Liver (tissue), 8 donors: ENCODE measurements at regions not wholly inside any gene's neighbourhood (a gene's known extent, or its start where the extent isn't known, plus 50 kb on each side); places are given as distances from the start of the nearest gene placed in this dataset.

Experiments used
- DNase-seq: peaks from one replicate; pipeline ENCODE4 v3.0.0-alpha.2; 2017; ENCODE audit warnings: low spot score
- H3K27ac ChIP-seq, 2 donors: one replicate each; pipeline ENCODE4 v1.7.0; 2013; ENCODE audit warnings: inconsistent platforms in 2 of 2, low read length in 2 of 2, control low read depth in 1 of 2, low read depth in 1 of 2, mild to moderate bottlenecking in 1 of 2
- H3K27me3 ChIP-seq, 4 donors: one replicate each; pipeline versions ENCODE4 v1.6.1 to v1.7.0; 2013; ENCODE audit warnings: low read length in 3 of 4, inconsistent platforms in 1 of 4, mild to moderate bottlenecking in 1 of 4, moderate library complexity in 1 of 4; ENCODE audit not compliant: control insufficient read depth in 4 of 4, insufficient read depth in 4 of 4
- H3K36me3 ChIP-seq, 4 donors: one replicate each; pipeline versions ENCODE4 v1.6.1 to v1.7.0; 2013; ENCODE audit warnings: low read length in 3 of 4, mild to moderate bottlenecking in 3 of 4, low read depth in 1 of 4, moderate library complexity in 1 of 4; ENCODE audit not compliant: control insufficient read depth in 4 of 4, insufficient read depth in 3 of 4
- H3K4me1 ChIP-seq, 4 donors: one replicate each; pipeline versions ENCODE4 v1.6.1 to v1.7.0; 2013; ENCODE audit warnings: low read length in 3 of 4, mild to moderate bottlenecking in 3 of 4, moderate library complexity in 1 of 4; ENCODE audit not compliant: control insufficient read depth in 4 of 4, insufficient read depth in 4 of 4
- H3K4me3 ChIP-seq, 3 donors: one replicate each; pipeline versions ENCODE4 v1.6.1 to v1.7.0; 2013; ENCODE audit warnings: low read length in 3 of 3, control low read depth in 1 of 3, low read depth in 1 of 3, mild to moderate bottlenecking in 1 of 3
- H3K9ac ChIP-seq, 2 donors: one replicate each; pipeline ENCODE4 v1.7.0; 2013; ENCODE audit warnings: low read length in 2 of 2, mild to moderate bottlenecking in 2 of 2, moderate library complexity in 2 of 2, control low read depth in 1 of 2, low read depth in 1 of 2
- H3K9me3 ChIP-seq, 4 donors: one replicate each; pipeline versions ENCODE4 v1.6.1 to v1.7.0; 2013; ENCODE audit warnings: low read length in 3 of 4; ENCODE audit not compliant: control insufficient read depth in 4 of 4
- EGR1 ChIP-seq, 2 donors: IDR thresholded peaks; 2 replicates each; pipeline ENCODE4 v1.6.1; 2016 to 2018; ENCODE audit warnings: antibody characterized with exemption in 2 of 2, low read depth in 2 of 2
- FOXA1 ChIP-seq: IDR thresholded peaks from 2 replicates; pipeline ENCODE4 v1.6.1; 2016; ENCODE audit warnings: antibody characterized with exemption
- FOXA2 ChIP-seq: IDR thresholded peaks from 2 replicates; pipeline ENCODE4 v1.6.1; 2016; ENCODE audit warnings: antibody characterized with exemption
- GABPA ChIP-seq, 2 donors: IDR thresholded peaks in 1 of 2; conservative IDR thresholded peaks in 1 of 2; 2 replicates each; pipeline ENCODE4 v1.6.1; 2016; ENCODE audit warnings: antibody characterized with exemption in 2 of 2, mild to moderate bottlenecking in 1 of 2, moderate library complexity in 1 of 2
- HNF4A ChIP-seq, 2 donors: conservative IDR thresholded peaks; 2 replicates each; pipeline ENCODE4 v1.6.1; 2016; ENCODE audit warnings: antibody characterized with exemption in 2 of 2, mild to moderate bottlenecking in 2 of 2
- HNF4G ChIP-seq: IDR thresholded peaks from 2 replicates; pipeline ENCODE4 v1.6.1; 2016; ENCODE audit warnings: antibody characterized with exemption
- JUND ChIP-seq, 2 donors: IDR thresholded peaks; 2 replicates each; pipeline ENCODE4 v1.6.1; 2016; ENCODE audit warnings: antibody characterized with exemption in 2 of 2
- NR2F2 ChIP-seq: IDR thresholded peaks from 2 replicates; pipeline ENCODE4 v1.6.1; 2016; ENCODE audit warnings: antibody characterized with exemption
- RAD21 ChIP-seq, 2 donors: IDR thresholded peaks; 2 replicates each; pipeline ENCODE4 v1.6.1; 2016; ENCODE audit warnings: antibody characterized with exemption in 2 of 2, mild to moderate bottlenecking in 2 of 2
- RXRA ChIP-seq, 2 donors: IDR thresholded peaks; 2 replicates each; pipeline ENCODE4 v1.6.1; 2017 to 2018; ENCODE audit warnings: antibody characterized with exemption in 2 of 2, mild to moderate bottlenecking in 1 of 2
- SP1 ChIP-seq: IDR thresholded peaks from 2 replicates; pipeline ENCODE4 v1.6.1; 2018; ENCODE audit warnings: antibody characterized with exemption, mild to moderate bottlenecking
- TAF1 ChIP-seq: conservative IDR thresholded peaks from 2 replicates; pipeline ENCODE4 v1.6.1; 2016; ENCODE audit warnings: antibody characterized with exemption, mild to moderate bottlenecking
- YY1 ChIP-seq: IDR thresholded peaks from 2 replicates; pipeline ENCODE4 v1.6.1; 2016; ENCODE audit warnings: antibody characterized with exemption, mild to moderate bottlenecking
- WGBS: extraction: QIAGEN DNeasy Blood & Tissue Kit; methylation state at CpG from one replicate; pipeline ENCODE4 v1.1.7; 2013; 5-methylcytosine and 5-hydroxymethylcytosine counted together
- TF ChIP-seq, protein P1 (sequence below): IDR thresholded peaks from 2 replicates; pipeline ENCODE4 v1.6.1; 2016; ENCODE audit warnings: antibody characterized with exemption, mild to moderate bottlenecking
- TF ChIP-seq, protein P2 (sequence below): IDR thresholded peaks from 2 replicates; pipeline ENCODE4 v1.6.1; 2016; ENCODE audit warnings: antibody characterized with exemption
- TF ChIP-seq, protein P3 (sequence below): fragments of 150-350 bp; IDR thresholded peaks from 2 replicates; pipeline ENCODE4 v1.5.1; 2017; ENCODE audit warnings: improper control_type of control experiment, low read depth, low read length; ENCODE audit not compliant: missing input control
- TF ChIP-seq, protein P4 (sequence below): IDR thresholded peaks from 2 replicates; pipeline ENCODE4 v1.6.1; 2016; ENCODE audit warnings: antibody characterized with exemption
- TF ChIP-seq, protein P5 (sequence below): IDR thresholded peaks from 2 replicates; pipeline ENCODE4 v1.6.1; 2016; ENCODE audit warnings: antibody characterized with exemption
- donor health status: healthy.
- donor health status: healthy.
- donor health status: healthy.
- donor health status: healthy.
- donor health status: healthy.

DNA sequence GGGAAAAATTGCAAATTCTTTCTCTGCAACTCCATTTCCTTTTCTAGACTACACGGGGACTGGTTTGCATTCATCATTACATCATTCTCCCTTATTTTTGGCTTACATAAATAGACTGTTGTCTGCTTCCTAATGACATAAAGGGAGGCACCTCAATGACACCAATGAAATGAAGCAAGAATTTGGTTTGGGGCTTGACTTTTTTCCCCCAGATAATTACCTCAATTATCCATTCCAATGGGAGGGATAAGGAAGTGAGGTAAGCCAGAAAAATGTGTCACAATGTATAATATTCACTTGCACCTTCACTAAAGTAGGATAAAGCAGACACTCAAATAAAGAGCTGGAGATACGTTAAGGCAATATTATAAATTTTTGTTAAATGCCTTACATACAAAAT, 240.6 kb upstream of the GRIP1 start (continued):
- TF ChIP-seq, protein P1, sequence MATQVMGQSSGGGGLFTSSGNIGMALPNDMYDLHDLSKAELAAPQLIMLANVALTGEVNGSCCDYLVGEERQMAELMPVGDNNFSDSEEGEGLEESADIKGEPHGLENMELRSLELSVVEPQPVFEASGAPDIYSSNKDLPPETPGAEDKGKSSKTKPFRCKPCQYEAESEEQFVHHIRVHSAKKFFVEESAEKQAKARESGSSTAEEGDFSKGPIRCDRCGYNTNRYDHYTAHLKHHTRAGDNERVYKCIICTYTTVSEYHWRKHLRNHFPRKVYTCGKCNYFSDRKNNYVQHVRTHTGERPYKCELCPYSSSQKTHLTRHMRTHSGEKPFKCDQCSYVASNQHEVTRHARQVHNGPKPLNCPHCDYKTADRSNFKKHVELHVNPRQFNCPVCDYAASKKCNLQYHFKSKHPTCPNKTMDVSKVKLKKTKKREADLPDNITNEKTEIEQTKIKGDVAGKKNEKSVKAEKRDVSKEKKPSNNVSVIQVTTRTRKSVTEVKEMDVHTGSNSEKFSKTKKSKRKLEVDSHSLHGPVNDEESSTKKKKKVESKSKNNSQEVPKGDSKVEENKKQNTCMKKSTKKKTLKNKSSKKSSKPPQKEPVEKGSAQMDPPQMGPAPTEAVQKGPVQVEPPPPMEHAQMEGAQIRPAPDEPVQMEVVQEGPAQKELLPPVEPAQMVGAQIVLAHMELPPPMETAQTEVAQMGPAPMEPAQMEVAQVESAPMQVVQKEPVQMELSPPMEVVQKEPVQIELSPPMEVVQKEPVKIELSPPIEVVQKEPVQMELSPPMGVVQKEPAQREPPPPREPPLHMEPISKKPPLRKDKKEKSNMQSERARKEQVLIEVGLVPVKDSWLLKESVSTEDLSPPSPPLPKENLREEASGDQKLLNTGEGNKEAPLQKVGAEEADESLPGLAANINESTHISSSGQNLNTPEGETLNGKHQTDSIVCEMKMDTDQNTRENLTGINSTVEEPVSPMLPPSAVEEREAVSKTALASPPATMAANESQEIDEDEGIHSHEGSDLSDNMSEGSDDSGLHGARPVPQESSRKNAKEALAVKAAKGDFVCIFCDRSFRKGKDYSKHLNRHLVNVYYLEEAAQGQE = no peak

DNA sequence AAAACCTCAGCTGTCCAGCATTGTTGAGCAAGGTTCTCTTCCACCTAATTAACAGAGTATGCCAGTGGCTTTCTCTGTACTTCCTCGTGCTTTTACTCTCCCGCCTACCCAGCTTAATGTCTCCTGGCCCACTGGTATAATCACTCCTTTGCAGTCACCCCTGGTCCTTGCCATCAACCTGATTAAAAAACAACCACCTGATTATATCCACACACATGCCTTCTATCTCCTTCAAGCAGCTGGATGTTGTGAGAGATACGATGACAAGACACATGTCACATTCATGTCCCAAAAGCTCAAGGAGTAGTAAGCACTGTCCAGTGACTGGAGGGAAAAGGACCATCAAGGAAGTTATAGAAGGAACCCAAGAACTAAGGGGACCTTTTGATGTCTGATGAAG, 241.3 kb upstream of the GRIP1 start:
- no peak for DNase-seq
- Histone ChIP-seq H3K4me1 (no peaks in the 10 kb centered on the region), H3K9me3 (no peaks in the 10 kb centered on the region), H3K36me3 (no peaks in the 10 kb centered on the region), H3K27me3 (peaks cover 0 to 2% (median 0%) of the 10 kb centered on the region in 4 donors), H3K4me3 (no peak overlapping the region), H3K27ac (no peak overlapping the region), H3K9ac (no peak overlapping the region)
- WGBS = 82% methylated on average over 3 of the region's 3 CpGs
- no peak for TF ChIP-seq TAF1
- TF ChIP-seq RAD21 (IDR thresholded peaks at IDR 0.05) = no peak
- TF ChIP-seq GABPA (IDR thresholded peaks at IDR 0.05 in 1 of 2, conservative IDR thresholded peaks at IDR 0.05 in 1 of 2) = no peak
- TF ChIP-seq, protein P2, sequence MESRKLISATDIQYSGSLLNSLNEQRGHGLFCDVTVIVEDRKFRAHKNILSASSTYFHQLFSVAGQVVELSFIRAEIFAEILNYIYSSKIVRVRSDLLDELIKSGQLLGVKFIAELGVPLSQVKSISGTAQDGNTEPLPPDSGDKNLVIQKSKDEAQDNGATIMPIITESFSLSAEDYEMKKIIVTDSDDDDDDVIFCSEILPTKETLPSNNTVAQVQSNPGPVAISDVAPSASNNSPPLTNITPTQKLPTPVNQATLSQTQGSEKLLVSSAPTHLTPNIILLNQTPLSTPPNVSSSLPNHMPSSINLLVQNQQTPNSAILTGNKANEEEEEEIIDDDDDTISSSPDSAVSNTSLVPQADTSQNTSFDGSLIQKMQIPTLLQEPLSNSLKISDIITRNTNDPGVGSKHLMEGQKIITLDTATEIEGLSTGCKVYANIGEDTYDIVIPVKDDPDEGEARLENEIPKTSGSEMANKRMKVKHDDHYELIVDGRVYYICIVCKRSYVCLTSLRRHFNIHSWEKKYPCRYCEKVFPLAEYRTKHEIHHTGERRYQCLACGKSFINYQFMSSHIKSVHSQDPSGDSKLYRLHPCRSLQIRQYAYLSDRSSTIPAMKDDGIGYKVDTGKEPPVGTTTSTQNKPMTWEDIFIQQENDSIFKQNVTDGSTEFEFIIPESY = no peak
- TF ChIP-seq, protein P3, sequence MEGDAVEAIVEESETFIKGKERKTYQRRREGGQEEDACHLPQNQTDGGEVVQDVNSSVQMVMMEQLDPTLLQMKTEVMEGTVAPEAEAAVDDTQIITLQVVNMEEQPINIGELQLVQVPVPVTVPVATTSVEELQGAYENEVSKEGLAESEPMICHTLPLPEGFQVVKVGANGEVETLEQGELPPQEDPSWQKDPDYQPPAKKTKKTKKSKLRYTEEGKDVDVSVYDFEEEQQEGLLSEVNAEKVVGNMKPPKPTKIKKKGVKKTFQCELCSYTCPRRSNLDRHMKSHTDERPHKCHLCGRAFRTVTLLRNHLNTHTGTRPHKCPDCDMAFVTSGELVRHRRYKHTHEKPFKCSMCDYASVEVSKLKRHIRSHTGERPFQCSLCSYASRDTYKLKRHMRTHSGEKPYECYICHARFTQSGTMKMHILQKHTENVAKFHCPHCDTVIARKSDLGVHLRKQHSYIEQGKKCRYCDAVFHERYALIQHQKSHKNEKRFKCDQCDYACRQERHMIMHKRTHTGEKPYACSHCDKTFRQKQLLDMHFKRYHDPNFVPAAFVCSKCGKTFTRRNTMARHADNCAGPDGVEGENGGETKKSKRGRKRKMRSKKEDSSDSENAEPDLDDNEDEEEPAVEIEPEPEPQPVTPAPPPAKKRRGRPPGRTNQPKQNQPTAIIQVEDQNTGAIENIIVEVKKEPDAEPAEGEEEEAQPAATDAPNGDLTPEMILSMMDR = no peak
- no peak for TF ChIP-seq HNF4A (conservative IDR thresholded peaks at IDR 0.05)
- TF ChIP-seq EGR1 (IDR thresholded peaks at IDR 0.05; ENCODE audit: low read depth in 2 of 2) = no peak
- TF ChIP-seq SP1 = no peak
- TF ChIP-seq RXRA (IDR thresholded peaks at IDR 0.05) = no peak
- no peak for TF ChIP-seq FOXA2
- TF ChIP-seq, protein P4, sequence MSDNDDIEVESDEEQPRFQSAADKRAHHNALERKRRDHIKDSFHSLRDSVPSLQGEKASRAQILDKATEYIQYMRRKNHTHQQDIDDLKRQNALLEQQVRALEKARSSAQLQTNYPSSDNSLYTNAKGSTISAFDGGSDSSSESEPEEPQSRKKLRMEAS = no peak
- no peak for TF ChIP-seq JUND (IDR thresholded peaks at IDR 0.05)
- TF ChIP-seq HNF4G = no peak
- no peak for TF ChIP-seq NR2F2
- TF ChIP-seq YY1 = no peak
- no peak for TF ChIP-seq FOXA1
- TF ChIP-seq, protein P1 = no peak
- TF ChIP-seq, protein P5, sequence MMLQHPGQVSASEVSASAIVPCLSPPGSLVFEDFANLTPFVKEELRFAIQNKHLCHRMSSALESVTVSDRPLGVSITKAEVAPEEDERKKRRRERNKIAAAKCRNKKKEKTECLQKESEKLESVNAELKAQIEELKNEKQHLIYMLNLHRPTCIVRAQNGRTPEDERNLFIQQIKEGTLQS = no peak
